NCI-H1436 treated with DMSO at 0.1 percent for 48 hours (cell line): ENCODE measurements at regions not wholly inside any gene's neighbourhood (a gene's known extent, or its start where the extent isn't known, plus 50 kb on each side); places are given as distances from the start of the nearest gene placed in this dataset.
"Not testable (repeated sequence)": the region's sequence is repeated elsewhere in the genome, so short reads cannot be mapped to it uniquely, and the experiment has no call there.

Experiments
- DNase-seq: peaks from one replicate; lab custom pipeline; 2025; lab: John Stamatoyannopoulos, UW

GRCh38 chr2:239550357-239550756, 149.5 kb upstream of the HDAC4 start:
- no peak for DNase-seq

GRCh38 chr2:239549711-239550255, 149.0 kb upstream of the HDAC4 start:
- DNase-seq = no peak

GRCh38 chr2:239548965-239549595, 148.3 kb upstream of the HDAC4 start:
- DNase-seq = no peak

GRCh38 chr2:239548451-239548871, 147.6 kb upstream of the HDAC4 start:
- no peak for DNase-seq

- DNase-seq = not testable (repeated sequence)
These were observed 146.3 kb upstream of the HDAC4 start for GRCh38 chr2:239547140-239547539.

GRCh38 chr2:239546541-239546940, 145.7 kb upstream of the HDAC4 start:
- DNase-seq = no peak

GRCh38 chr2:239545741-239546392, 145.0 kb upstream of the HDAC4 start:
- no peak for DNase-seq

GRCh38 chr2:239544918-239545465, 144.2 kb upstream of the HDAC4 start:
- no peak for DNase-seq

GRCh38 chr2:239544143-239544917, 143.5 kb upstream of the HDAC4 start:
- no peak for DNase-seq

- DNase-seq = no peak
These were observed 142.9 kb upstream of the HDAC4 start for GRCh38 chr2:239543702-239544101.

GRCh38 chr2:239540174-239540573, 139.4 kb upstream of the HDAC4 start:
- DNase-seq = no peak

GRCh38 chr2:239539776-239540100, 138.9 kb upstream of the HDAC4 start:
- no peak for DNase-seq

- no peak for DNase-seq
These were observed 138.4 kb upstream of the HDAC4 start for GRCh38 chr2:239539083-239539775.

- DNase-seq = no peak
These were observed 137.7 kb upstream of the HDAC4 start for GRCh38 chr2:239538357-239539052.

- DNase-seq = no peak
These were observed 137.0 kb upstream of the HDAC4 start for GRCh38 chr2:239537633-239538356.

- DNase-seq = no peak
These were observed 135.4 kb upstream of the HDAC4 start for GRCh38 chr2:239536186-239536585.

GRCh38 chr2:239535413-239536144, 134.8 kb upstream of the HDAC4 start:
- no peak for DNase-seq

- DNase-seq = no peak
These were observed 134.0 kb upstream of the HDAC4 start for GRCh38 chr2:239534581-239535412.
